K562 (cell line): ENCODE measurements at regions not wholly inside any gene's neighbourhood (a gene's known extent, or its start where the extent isn't known, plus 50 kb on each side); places are given as distances from the start of the nearest gene placed in this dataset.

Experiments used
- ATAC-seq: fragments of 200-7000 bp; cut with Tn5 transposase; 3 replicates; pipeline ENCODE4 v1.9.1; 2020; ENCODE audit warnings: moderate library complexity
- BruUV-seq: library from RNA; stranded (reverse); fragments of 400-500 nt; replicated peaks from 2 replicates; lab custom pipeline; 2021; lab: Mats Ljungman, UMichigan
- CTCF ChIA-PET: fragments of 300-600 bp; formaldehyde crosslinking; extraction: SDS; loops from one replicate; lab custom pipeline; 2021; ENCODE audit warnings: low intra/inter-chr PET ratio; lab: Yijun Ruan, JAX
- POLR2A ChIA-PET: fragments of 300-600, 350-650 bp; sonication (Branson Sonifier 250); formaldehyde crosslinking; extraction: SDS; loops from one replicate; lab custom pipeline; 2021; ENCODE audit warnings: antibody characterized with exemption, inconsistent platforms; lab: Yijun Ruan, JAX
- DNase-seq, 4 experiments: peaks; one replicate each; pipeline versions ENCODE4 v3.0.0 to v3.0.0-alpha.2; 2011 to 2018; ENCODE audit warnings: low spot score in 3 of 4, mixed read lengths in 3 of 4; ENCODE audit errors: extremely low read depth in 1 of 4
- FAIRE-seq: peaks from 2 replicates; lab custom pipeline; 2011; peaks lifted over from hg19 to GRCh38; lab: Jason Lieb, UNC
- H2AFZ ChIP-seq: 2 replicates; pipeline ENCODE4 v1.6.0; 2011; ENCODE audit warnings: low read depth, low read length, control low read depth, inconsistent platforms
- H3K27ac ChIP-seq: fragments of 200-600 bp; 3 replicates; pipeline ENCODE4 v1.8.0; 2011; ENCODE audit warnings: low read depth, mild to moderate bottlenecking, control low read depth, inconsistent platforms, low read length, moderate library complexity, mixed read lengths; ENCODE audit errors: extremely low read depth
- H3K27me3 ChIP-seq, 2 experiments: fragments of 300-600 bp in 1 of 2; 2 replicates in 1 of 2; 3 replicates in 1 of 2; pipeline versions ENCODE4 v1.6.0 to v1.8.0; 2011; ENCODE audit warnings: inconsistent platforms in 2 of 2, low read length in 2 of 2, mild to moderate bottlenecking in 1 of 2, mixed read lengths in 1 of 2, moderate library complexity in 1 of 2; ENCODE audit not compliant: control insufficient read depth in 2 of 2, insufficient read depth in 2 of 2
- H3K36me3 ChIP-seq: fragments of 300-600 bp; 3 replicates; pipeline ENCODE4 v1.8.0; 2011; ENCODE audit warnings: mild to moderate bottlenecking, low read length, inconsistent platforms; ENCODE audit not compliant: control insufficient read depth, insufficient read depth
- H3K4me1 ChIP-seq, 2 experiments: fragments of 200-600 bp in 1 of 2; replicated peaks in 1 of 2; 2 replicates in 1 of 2; 3 replicates in 1 of 2; pipeline versions ENCODE4 v1.5.1 to v1.8.0; 2011; ENCODE audit warnings: inconsistent platforms in 2 of 2, low read length in 2 of 2, mild to moderate bottlenecking in 1 of 2, mixed read lengths in 1 of 2, moderate library complexity in 1 of 2; ENCODE audit not compliant: control insufficient read depth in 2 of 2, insufficient read depth in 2 of 2
- H3K4me2 ChIP-seq: 2 replicates; pipeline ENCODE4 v1.6.1; 2011; ENCODE audit warnings: low read length, control low read depth, inconsistent platforms, mixed read lengths; ENCODE audit not compliant: insufficient read depth
- H3K4me3 ChIP-seq: fragments of 200-600 bp; sonication (generic), shearing (Covaris generic); 2 replicates; pipeline ENCODE4 v1.5.1; 2016; ENCODE audit warnings: control low read depth, inconsistent platforms
- H3K79me2 ChIP-seq: fragments of 200-600 bp; 3 replicates; pipeline ENCODE4 v1.8.0; 2011; ENCODE audit warnings: low read length, inconsistent platforms; ENCODE audit not compliant: control insufficient read depth, insufficient read depth
- H3K9ac ChIP-seq, 2 experiments: 2 replicates each; pipeline versions ENCODE4 v1.6.0 to v1.6.1; 2011; ENCODE audit warnings: low read depth in 2 of 2, low read length in 2 of 2, control low read depth in 1 of 2, inconsistent platforms in 1 of 2, mild to moderate bottlenecking in 1 of 2, mixed read lengths in 1 of 2; ENCODE audit not compliant: insufficient read depth in 1 of 2
- H3K9me1 ChIP-seq: one replicate; pipeline ENCODE4 v1.6.0; 2011; ENCODE audit warnings: inconsistent platforms, mild to moderate bottlenecking, low read length, moderate library complexity; ENCODE audit not compliant: control insufficient read depth, insufficient read depth
- H3K9me3 ChIP-seq: replicated peaks from 2 replicates; pipeline ENCODE4 v1.5.1; 2011; ENCODE audit warnings: low read depth, low read length, inconsistent platforms; ENCODE audit not compliant: control insufficient read depth, insufficient read depth
- H4K20me1 ChIP-seq: replicated peaks from 2 replicates; pipeline ENCODE4 v1.6.1; 2011; ENCODE audit warnings: low read length, inconsistent platforms, mixed read lengths; ENCODE audit not compliant: control insufficient read depth, insufficient read depth
- CBX8 ChIP-seq: fragments of 200-600 bp; sonication (generic); IDR thresholded peaks from 2 replicates; pipeline ENCODE4 v1.6.1; 2012; ENCODE audit warnings: borderline replicate concordance, mixed run types, low read depth, mild to moderate bottlenecking, moderate library complexity, mixed read lengths, low read length, control low read depth, inconsistent platforms; ENCODE audit not compliant: poor library complexity, severe bottlenecking; ENCODE audit errors: extremely low read depth
- CREB1 ChIP-seq, 2 experiments: sonication (generic) in 1 of 2; formaldehyde crosslinking in 1 of 2; IDR thresholded peaks; 2 replicates each; pipeline versions ENCODE4 v1.6.1 to v1.8.0; 2012 to 2022; ENCODE audit warnings: inconsistent platforms in 1 of 2, mild to moderate bottlenecking in 1 of 2, missing genetic modification reagents in 1 of 2, moderate library complexity in 1 of 2
- DMBX1 ChIP-seq: fragments of 250-450 bp; sonication (Bioruptor Pico); IDR thresholded peaks from 2 replicates; pipeline ENCODE4 v1.8.0; 2022; ENCODE audit warnings: inconsistent platforms, mild to moderate bottlenecking, moderate library complexity, borderline replicate concordance
- FOXJ3 ChIP-seq: sonication (generic); formaldehyde crosslinking; IDR thresholded peaks from 2 replicates; pipeline ENCODE4 v1.4.0; 2020; ENCODE audit warnings: mild to moderate bottlenecking, missing genetic modification reagents
- HMGXB4 ChIP-seq: sonication (generic); formaldehyde crosslinking; IDR thresholded peaks from 2 replicates; pipeline ENCODE4 v1.8.1; 2023; ENCODE audit warnings: mild to moderate bottlenecking, missing genetic modification reagents
- HNRNPK ChIP-seq: fragments of 200-400 bp; formaldehyde crosslinking; IDR thresholded peaks from one replicate; pipeline ENCODE4 v1.6.1; 2018; ENCODE audit warnings: mild to moderate bottlenecking, low read depth, low read length; ENCODE audit not compliant: poor library complexity, severe bottlenecking
- MTA1 ChIP-seq: fragments of 450-650 bp; IDR thresholded peaks from 2 replicates; pipeline ENCODE4 v1.6.1; 2017; ENCODE audit warnings: borderline replicate concordance
- PBX2 ChIP-seq, 2 experiments: IDR thresholded peaks in 1 of 2; conservative IDR thresholded peaks in 1 of 2; 2 replicates each; pipeline ENCODE4 v1.6.1; 2016; ENCODE audit warnings: low read depth in 2 of 2, mild to moderate bottlenecking in 1 of 2, missing compliant biosample characterization in 1 of 2, missing genetic modification characterization in 1 of 2, moderate library complexity in 1 of 2
- SFPQ ChIP-seq: fragments of 200-400 bp; formaldehyde crosslinking; IDR thresholded peaks from 2 replicates; pipeline ENCODE4 v1.6.1; 2017; ENCODE audit warnings: mild to moderate bottlenecking, low read depth, low read length, moderate library complexity
- TOE1 ChIP-seq, 2 experiments: fragments of 450-650 bp in 1 of 2; sonication (generic) in 1 of 2; formaldehyde crosslinking in 1 of 2; IDR thresholded peaks; 2 replicates each; pipeline versions ENCODE4 v1.7.1 to v1.8.0; 2016 to 2022; ENCODE audit warnings: borderline replicate concordance in 2 of 2, mild to moderate bottlenecking in 2 of 2, antibody characterized with exemption in 1 of 2, inconsistent platforms in 1 of 2, low read depth in 1 of 2, missing genetic modification reagents in 1 of 2, moderate library complexity in 1 of 2
- ZC3H4 ChIP-seq: sonication (generic); formaldehyde crosslinking; IDR thresholded peaks from 2 replicates; pipeline ENCODE4 v1.9.0; 2021; ENCODE audit warnings: missing genetic modification reagents, borderline replicate concordance
- ZNF282 ChIP-seq: sonication (generic); formaldehyde crosslinking; IDR thresholded peaks from 2 replicates; pipeline ENCODE4 v1.8.1; 2023; ENCODE audit warnings: missing genetic modification reagents
- ZNF436 ChIP-seq: fragments of 250-450, 450-650 bp; sonication (Bioruptor Pico); formaldehyde crosslinking; IDR thresholded peaks from 2 replicates; pipeline ENCODE4 v1.7.0; 2020; ENCODE audit warnings: mild to moderate bottlenecking
- whole genome bisulfite sequencing: fragments of 100-300 bp; shearing (Covaris generic); methylation state at CpG from one replicate; pipeline ENCODE4 v1.1.6; 2016; ENCODE audit warnings: low coverage, mixed read lengths; ENCODE audit not compliant: insufficient coverage; ENCODE audit errors: missing lambda C conversion rate; 5-methylcytosine and 5-hydroxymethylcytosine counted together
- in situ Hi-C: fragments of 300-500 bp; cut with MboI; formaldehyde crosslinking; loops from 4 replicates; pipeline ENCODE4 v1.15.0; 2018; ENCODE audit warnings: inconsistent platforms, mixed read lengths
- intact Hi-C: fragments of 100-400 bp; cut with micrococcal nuclease; formaldehyde crosslinking; loops from 2 replicates; pipeline ENCODE4 v1.14.2; 2022

GRCh38 chr5:12022444-12022843 is 118.2 kb upstream of the CTNND2 start:
- Histone ChIP-seq H3K36me3 (no peaks in the 10 kb centered on the region), H3K9ac (no peak overlapping the region), H3K4me1 (no peaks in the 10 kb centered on the region), H3K9me3 (no peaks in the 10 kb centered on the region; the same call in 1 of the 2 replicates), H3K27me3 (no peaks in the 10 kb centered on the region), H3K9me1 (no peaks in the 10 kb centered on the region), H4K20me1 (no peaks in the 10 kb centered on the region), H2AFZ (no peak overlapping the region), H3K4me2 (no peak overlapping the region), H3K4me3 (no peak overlapping the region), H3K27ac (no peak overlapping the region), H3K79me2 (no peaks in the 10 kb centered on the region)
- DNase-seq (no peak), ATAC-seq (no peak), FAIRE-seq (no peak)
- in situ Hi-C loops (no loop called here), intact Hi-C loops (loop anchor here (10.0 kb wide), 2 partner anchors 758 to 1158 kb away; no protein-coding TSS in a partner anchor)
- ChIA-PET CTCF (no interaction called here), POLR2A (no interaction called here)
- BruUV-seq, result no TSS peak
- WGBS, result 0% methylated on average over 3 of the region's 3 CpGs
- TF ChIP-seq ZC3H4 (CRISPR knock-in tag) (no peak), PBX2 (CRISPR knock-in tag; IDR thresholded peaks at IDR 0.05; ENCODE audit: low read depth) (no peak), PBX2 (tag; conservative IDR thresholded peaks at IDR 0.05; ENCODE audit: low read depth) (no peak), CBX8 (no peak), FOXJ3 (CRISPR knock-in tag) (no peak), HNRNPK (no peak), TOE1 (IDR thresholded peaks at IDR 0.05; ENCODE audit: borderline replicate concordance) (no peak), TOE1 (CRISPR knock-in tag; IDR thresholded peaks at IDR 0.05; ENCODE audit: borderline replicate concordance, low read depth) (no peak), ZNF436 (CRISPR knock-in tag) (no peak), CREB1 (IDR thresholded peaks at IDR 0.05) (no peak), CREB1 (CRISPR knock-in tag; IDR thresholded peaks at IDR 0.05) (no peak), MTA1 (no peak), HMGXB4 (CRISPR knock-in tag) (no peak), DMBX1 (CRISPR knock-in tag) (no peak), SFPQ (no peak), ZNF282 (CRISPR knock-in tag) (no peak)
